SW 1271 (cell line): ENCODE measurements at regions not wholly inside any gene's neighbourhood (a gene's known extent, or its start where the extent isn't known, plus 50 kb on each side); places are given as distances from the start of the nearest gene placed in this dataset.

Experiments
- DNase-seq, 2 experiments: peaks; one replicate each; lab custom pipeline; 2025; lab: John Stamatoyannopoulos, UW

GRCh38 chr2:5990086-5990485 is 297.9 kb downstream of the SOX11 start:
- DNase-seq, result no peak

- no peak for DNase-seq
These were observed 299.3 kb downstream of the SOX11 start for GRCh38 chr2:5991305-5991968.

- no peak for DNase-seq
These were observed 303.6 kb downstream of the SOX11 start for GRCh38 chr2:5995832-5996231.

GRCh38 chr2:6008186-6008585 is 316.0 kb downstream of the SOX11 start:
- no peak for DNase-seq

- no peak for DNase-seq
These were observed 316.5 kb downstream of the SOX11 start for GRCh38 chr2:6008726-6009125.

- DNase-seq, result no peak
These were observed 318.0 kb downstream of the SOX11 start for GRCh38 chr2:6010163-6010562.

GRCh38 chr2:6011921-6012320 is 319.7 kb downstream of the SOX11 start:
- no peak for DNase-seq

GRCh38 chr2:6017736-6018286 is 325.6 kb downstream of the SOX11 start:
- no peak for DNase-seq

- no peak for DNase-seq
These were observed 332.0 kb downstream of the SOX11 start for GRCh38 chr2:6024229-6024628.

GRCh38 chr2:6024784-6025183 is 332.6 kb downstream of the SOX11 start:
- DNase-seq, result no peak

- no peak for DNase-seq
These were observed 333.2 kb downstream of the SOX11 start for GRCh38 chr2:6025391-6025790.

- DNase-seq, result no peak
These were observed 334.9 kb downstream of the SOX11 start for GRCh38 chr2:6027066-6027465.

- DNase-seq, result no peak
These were observed 339.1 kb downstream of the SOX11 start for GRCh38 chr2:6031200-6031867.

GRCh38 chr2:6036211-6036610 is 344.0 kb downstream of the SOX11 start:
- no peak for DNase-seq

GRCh38 chr2:6043238-6043637 is 351.1 kb downstream of the SOX11 start:
- DNase-seq, result no peak

GRCh38 chr2:6052649-6053048 is 360.5 kb downstream of the SOX11 start:
- no peak for DNase-seq

- no peak for DNase-seq
These were observed 361.6 kb downstream of the SOX11 start for GRCh38 chr2:6053743-6054142.

- DNase-seq, result no peak
These were observed 362.0 kb downstream of the SOX11 start for GRCh38 chr2:6054161-6054671.

GRCh38 chr2:6060992-6061663 is 368.9 kb downstream of the SOX11 start:
- DNase-seq, result no peak

GRCh38 chr2:6064757-6065156 is 372.6 kb downstream of the SOX11 start:
- DNase-seq, result no peak

- DNase-seq, result no peak
These were observed 373.5 kb downstream of the SOX11 start for GRCh38 chr2:6065703-6066102.

GRCh38 chr2:6067089-6067488 is 374.9 kb downstream of the SOX11 start:
- no peak for DNase-seq

- no peak for DNase-seq
These were observed 375.6 kb downstream of the SOX11 start for GRCh38 chr2:6067806-6068205.
